Mucosa of rectum (tissue), 2 donors: ENCODE measurements at regions not wholly inside any gene's neighbourhood (a gene's known extent, or its start where the extent isn't known, plus 50 kb on each side); places are given as distances from the start of the nearest gene placed in this dataset.

Experiments
- H3K27ac ChIP-seq, 2 donors: one replicate each; pipeline ENCODE4 v1.7.0; 2013; ENCODE audit warnings: inconsistent platforms in 2 of 2, low read depth in 2 of 2, low read length in 2 of 2
- H3K27me3 ChIP-seq, 2 donors: one replicate each; pipeline ENCODE4 v1.7.0; 2013; ENCODE audit warnings: low read length in 2 of 2; ENCODE audit not compliant: control insufficient read depth in 2 of 2, insufficient read depth in 2 of 2
- H3K36me3 ChIP-seq, 2 donors: one replicate each; pipeline ENCODE4 v1.7.0; 2013; ENCODE audit warnings: low read length in 2 of 2; ENCODE audit not compliant: control insufficient read depth in 2 of 2, insufficient read depth in 2 of 2
- H3K4me1 ChIP-seq, 2 donors: one replicate each; pipeline ENCODE4 v1.7.0; 2013; ENCODE audit warnings: low read length in 2 of 2, mild to moderate bottlenecking in 1 of 2; ENCODE audit not compliant: control insufficient read depth in 2 of 2, insufficient read depth in 2 of 2
- H3K4me3 ChIP-seq, 2 donors: one replicate each; pipeline ENCODE4 v1.7.0; 2013; ENCODE audit warnings: low read length in 2 of 2
- H3K9ac ChIP-seq, 2 donors: one replicate each; pipeline ENCODE4 v1.7.0; 2013; ENCODE audit warnings: low read length in 2 of 2, low read depth in 1 of 2, mild to moderate bottlenecking in 1 of 2
- H3K9me3 ChIP-seq, 2 donors: one replicate each; pipeline ENCODE4 v1.7.0; 2013; ENCODE audit warnings: low read length in 2 of 2; ENCODE audit not compliant: control insufficient read depth in 2 of 2
- donor health status: healthy.
- donor health status: Normal muscosa, but diverticular disease.

DNA sequence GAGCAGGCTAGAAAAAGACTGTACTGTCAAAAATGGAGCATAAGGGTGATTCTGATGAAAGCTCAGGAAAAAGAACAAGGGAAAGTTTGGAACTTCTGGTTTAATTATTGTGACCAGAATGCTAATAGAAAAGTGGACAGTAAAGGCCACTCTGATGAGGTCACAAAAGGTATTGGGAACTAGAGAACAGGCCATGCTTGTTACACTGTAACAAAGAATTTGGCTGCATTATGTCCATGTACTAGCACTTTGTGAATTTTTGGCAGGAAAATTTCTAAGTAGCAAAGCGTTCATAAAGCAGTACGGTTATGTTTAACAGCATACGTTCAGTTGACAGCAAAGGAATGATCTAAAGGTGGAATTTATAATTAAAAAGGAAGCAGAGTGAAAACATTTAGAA lies 418.6 kb downstream of the TRIB2 start:
- H3K36me3 ChIP-seq, result no peaks in the 10 kb centered on the region
- H3K27me3 ChIP-seq, result no peaks in the 10 kb centered on the region
- no peak overlapping the region for H3K27ac ChIP-seq
- no peaks in the 10 kb centered on the region for H3K9me3 ChIP-seq
- no peak overlapping the region for H3K4me3 ChIP-seq
- H3K4me1 ChIP-seq, result no peaks in the 10 kb centered on the region
- H3K9ac ChIP-seq, result no peak overlapping the region

DNA sequence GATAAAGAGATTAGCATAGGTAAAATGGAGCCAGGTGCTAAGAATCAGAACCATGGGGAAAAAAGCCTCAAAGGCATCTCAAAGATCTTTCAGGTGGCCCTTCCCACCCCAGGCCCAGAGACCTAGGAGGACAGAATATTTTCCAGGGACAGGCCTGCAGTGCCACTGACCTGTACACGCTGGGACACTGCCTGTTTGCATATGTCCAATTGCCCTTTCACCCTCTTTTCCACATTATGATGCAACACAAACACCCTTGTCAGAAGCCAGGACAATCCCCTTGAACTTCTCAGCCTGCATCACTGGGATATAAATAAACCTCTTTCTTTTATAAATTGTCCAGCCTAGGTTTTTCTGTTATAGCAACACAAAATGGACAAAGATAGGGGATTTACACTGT lies 419.1 kb downstream of the TRIB2 start:
- Histone ChIP-seq H3K9me3 (no peaks in the 10 kb centered on the region), H3K9ac (no peak overlapping the region), H3K27me3 (no peaks in the 10 kb centered on the region), H3K4me3 (no peak overlapping the region), H3K36me3 (no peaks in the 10 kb centered on the region), H3K4me1 (no peaks in the 10 kb centered on the region), H3K27ac (no peak overlapping the region)

DNA sequence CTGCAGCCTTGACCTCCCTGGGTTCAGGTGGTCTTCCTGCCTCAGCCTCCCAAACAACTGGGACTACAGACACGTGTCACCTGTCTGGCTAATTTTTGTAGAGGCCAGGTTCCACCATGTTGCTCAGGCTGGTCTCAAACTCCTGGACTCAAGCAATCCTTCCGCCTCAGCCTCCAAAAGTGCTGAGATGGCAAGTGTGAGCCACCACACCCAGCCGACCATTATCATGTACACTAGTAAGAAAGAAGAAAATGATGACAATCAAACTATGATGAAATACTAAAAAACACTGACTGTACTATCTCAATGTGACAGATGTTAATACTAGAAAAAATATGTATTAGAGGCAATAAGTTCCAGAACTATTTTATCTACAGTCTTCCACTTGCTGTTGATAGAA lies 420.9 kb downstream of the TRIB2 start:
- no peak overlapping the region for H3K4me3 ChIP-seq
- no peak overlapping the region for H3K27ac ChIP-seq
- no peak overlapping the region for H3K9ac ChIP-seq
- H3K36me3 ChIP-seq, result no peaks in the 10 kb centered on the region
- no peaks in the 10 kb centered on the region for H3K4me1 ChIP-seq
- no peaks in the 10 kb centered on the region for H3K27me3 ChIP-seq
- peaks cover 0 to 2% of the 10 kb centered on the region in 2 donors for H3K9me3 ChIP-seq

DNA sequence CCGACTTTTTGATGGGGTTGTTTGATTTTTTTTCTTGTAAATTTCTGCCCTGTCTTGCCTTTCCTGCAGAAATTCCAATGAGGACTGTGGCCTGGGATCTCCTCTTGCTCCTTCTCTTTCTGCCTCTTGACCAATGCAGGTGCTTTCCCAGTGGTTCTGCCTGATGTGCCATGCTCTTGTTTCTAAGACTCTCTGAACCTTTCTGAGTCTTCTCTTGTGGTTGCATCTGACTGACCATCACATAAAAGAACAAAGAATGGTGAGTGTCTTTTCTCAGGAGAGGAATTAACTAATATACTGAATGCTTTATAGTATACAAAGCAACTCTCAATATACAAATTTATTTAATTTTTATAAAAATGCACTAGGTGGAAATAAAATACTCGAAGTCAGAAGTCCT lies 424.6 kb downstream of the TRIB2 start:
- Histone ChIP-seq H3K27me3 (no peaks in the 10 kb centered on the region), H3K36me3 (no peaks in the 10 kb centered on the region), H3K9me3 (peaks cover 0 to 2% of the 10 kb centered on the region in 2 donors), H3K4me1 (no peaks in the 10 kb centered on the region), H3K4me3 (no peak overlapping the region), H3K27ac (no peak overlapping the region), H3K9ac (no peak overlapping the region)

DNA sequence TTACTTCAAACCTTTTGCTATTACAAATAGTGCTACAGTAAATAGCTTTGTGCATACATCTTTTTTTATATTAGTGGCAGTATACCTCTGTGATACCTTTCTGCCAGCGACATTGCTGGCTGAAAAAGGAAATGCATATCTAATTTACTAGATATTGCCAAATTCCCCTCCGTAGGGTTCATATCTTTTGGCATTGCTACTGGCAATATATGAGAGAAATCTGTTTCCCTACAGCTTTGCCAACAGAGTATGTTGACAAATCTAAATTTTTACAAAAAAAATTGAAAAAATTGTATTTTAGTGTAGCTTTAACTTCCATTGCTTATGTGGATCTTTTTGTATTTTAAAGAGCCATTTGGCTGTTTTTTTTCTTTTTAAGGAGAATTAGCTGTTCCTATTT lies 426.7 kb downstream of the TRIB2 start:
- no peak overlapping the region for H3K4me3 ChIP-seq
- no peaks in the 10 kb centered on the region for H3K4me1 ChIP-seq
- H3K9ac ChIP-seq, result no peak overlapping the region
- no peak overlapping the region for H3K27ac ChIP-seq
- H3K9me3 ChIP-seq, result peaks cover 0 to 2% of the 10 kb centered on the region in 2 donors
- no peaks in the 10 kb centered on the region for H3K36me3 ChIP-seq
- no peaks in the 10 kb centered on the region for H3K27me3 ChIP-seq

DNA sequence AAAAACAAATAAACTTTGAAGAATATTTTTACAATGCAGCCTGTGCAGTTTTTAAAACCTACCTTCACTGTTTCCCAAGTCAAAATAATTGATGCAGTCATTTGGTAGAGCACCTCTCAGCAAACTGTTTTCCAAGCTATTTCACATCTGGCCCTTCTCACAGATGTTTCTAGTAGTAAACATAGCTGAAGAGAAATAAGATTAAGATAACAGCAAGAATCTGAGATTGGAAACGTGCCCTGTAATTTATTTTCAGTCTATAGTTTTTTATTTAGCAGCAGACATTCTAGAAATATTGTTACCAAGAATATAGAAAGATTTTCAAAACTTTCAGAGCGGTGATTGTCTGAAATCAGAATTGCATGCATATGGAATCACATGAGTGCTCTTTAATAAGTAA lies 440.2 kb downstream of the TRIB2 start:
- H3K36me3 ChIP-seq, result no peaks in the 10 kb centered on the region
- H3K27me3 ChIP-seq, result no peaks in the 10 kb centered on the region
- H3K9ac ChIP-seq, result no peak overlapping the region
- H3K9me3 ChIP-seq, result no peaks in the 10 kb centered on the region
- no peak overlapping the region for H3K4me3 ChIP-seq
- no peaks in the 10 kb centered on the region for H3K4me1 ChIP-seq
- H3K27ac ChIP-seq, result no peak overlapping the region

DNA sequence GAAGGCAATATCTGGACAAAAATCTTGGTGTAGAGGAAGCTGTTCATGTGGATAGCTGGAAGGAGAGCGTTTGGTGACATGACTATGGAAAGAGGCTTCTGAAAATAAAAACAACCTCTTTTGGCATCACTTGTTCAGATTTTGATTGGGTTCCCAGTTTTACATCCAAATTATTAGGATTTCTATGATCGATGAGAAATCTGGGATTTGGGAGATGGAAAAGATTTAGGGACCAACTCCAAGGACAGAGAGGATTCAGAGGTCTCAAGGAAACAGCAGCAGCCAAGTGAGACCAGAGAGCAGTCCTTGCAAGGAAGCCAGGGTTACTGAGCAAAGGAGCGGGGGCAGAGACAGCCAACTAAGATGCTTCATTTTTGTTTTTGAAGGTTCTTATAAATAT lies 441.7 kb downstream of the TRIB2 start:
- Histone ChIP-seq H3K4me3 (no peak overlapping the region), H3K36me3 (no peaks in the 10 kb centered on the region), H3K4me1 (no peaks in the 10 kb centered on the region), H3K9ac (no peak overlapping the region), H3K27ac (no peak overlapping the region), H3K27me3 (no peaks in the 10 kb centered on the region), H3K9me3 (no peaks in the 10 kb centered on the region)

DNA sequence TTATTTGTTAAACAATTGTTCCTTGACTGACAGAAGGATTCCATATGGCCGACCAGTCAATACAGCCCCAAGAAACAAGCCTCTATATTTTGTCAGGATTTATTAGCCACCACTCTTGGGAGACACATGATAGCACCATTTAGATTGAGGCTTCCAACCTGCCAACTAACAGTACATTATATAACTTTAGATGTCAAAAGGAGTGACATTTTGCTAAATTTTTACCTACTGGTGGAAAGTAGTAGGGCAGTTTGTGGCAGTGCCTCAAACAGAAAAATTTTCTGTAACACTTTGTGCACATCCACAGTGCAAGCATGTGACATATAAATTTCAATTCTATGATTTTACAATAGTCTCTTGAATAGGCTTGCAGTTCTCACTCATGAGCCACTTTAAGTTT lies 464.0 kb downstream of the TRIB2 start:
- Histone ChIP-seq H3K9me3 (peaks cover 0 to 4% of the 10 kb centered on the region in 2 donors), H3K27ac (no peak overlapping the region), H3K4me3 (no peak overlapping the region), H3K36me3 (no peaks in the 10 kb centered on the region), H3K9ac (no peak overlapping the region), H3K27me3 (no peaks in the 10 kb centered on the region), H3K4me1 (no peaks in the 10 kb centered on the region)

DNA sequence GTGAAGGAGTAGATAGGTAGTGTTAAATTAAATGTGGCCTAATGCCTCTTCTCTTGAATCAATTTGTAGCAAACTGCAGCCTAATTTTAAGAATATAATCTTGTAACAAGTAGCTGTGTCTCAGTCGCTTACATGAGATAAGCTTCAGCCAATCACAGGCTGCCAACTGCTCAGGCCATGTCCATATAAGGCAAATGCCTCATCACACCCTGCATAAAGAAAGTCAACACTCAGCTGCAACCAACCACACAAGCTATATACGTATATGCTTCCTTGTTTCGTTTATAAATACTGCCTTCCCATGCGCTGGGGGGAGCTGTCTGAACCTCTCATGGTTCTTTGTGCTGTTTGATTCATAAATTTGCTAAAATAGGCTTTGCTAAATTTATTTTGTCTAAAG lies 476.3 kb downstream of the TRIB2 start:
- no peaks in the 10 kb centered on the region for H3K4me1 ChIP-seq
- no peak overlapping the region for H3K4me3 ChIP-seq
- no peaks in the 10 kb centered on the region for H3K9me3 ChIP-seq
- no peak overlapping the region for H3K9ac ChIP-seq
- H3K27me3 ChIP-seq, result no peaks in the 10 kb centered on the region
- no peaks in the 10 kb centered on the region for H3K36me3 ChIP-seq
- H3K27ac ChIP-seq, result no peak overlapping the region

DNA sequence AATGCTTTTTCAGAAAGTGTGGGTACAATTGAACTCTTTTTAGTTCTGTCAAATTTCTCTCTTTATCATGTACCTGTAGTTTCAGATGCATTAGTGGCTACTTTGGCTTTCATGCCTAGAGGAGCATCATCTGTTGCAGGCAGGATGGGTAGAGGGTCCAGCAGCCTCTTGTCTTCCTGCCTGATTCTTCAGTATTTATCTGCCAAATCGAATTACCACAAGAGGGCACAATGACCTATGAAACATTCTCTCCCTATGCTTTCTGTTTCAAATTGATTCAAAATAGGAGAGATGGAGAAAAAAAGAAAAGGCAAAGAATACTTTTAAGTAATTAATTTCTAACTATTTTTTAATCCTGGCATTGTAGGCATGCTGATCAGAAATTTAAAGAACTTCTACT lies 477.2 kb downstream of the TRIB2 start:
- Histone ChIP-seq H3K4me1 (no peaks in the 10 kb centered on the region), H3K36me3 (no peaks in the 10 kb centered on the region), H3K9me3 (no peaks in the 10 kb centered on the region), H3K4me3 (no peak overlapping the region), H3K9ac (no peak overlapping the region), H3K27me3 (no peaks in the 10 kb centered on the region), H3K27ac (no peak overlapping the region)

DNA sequence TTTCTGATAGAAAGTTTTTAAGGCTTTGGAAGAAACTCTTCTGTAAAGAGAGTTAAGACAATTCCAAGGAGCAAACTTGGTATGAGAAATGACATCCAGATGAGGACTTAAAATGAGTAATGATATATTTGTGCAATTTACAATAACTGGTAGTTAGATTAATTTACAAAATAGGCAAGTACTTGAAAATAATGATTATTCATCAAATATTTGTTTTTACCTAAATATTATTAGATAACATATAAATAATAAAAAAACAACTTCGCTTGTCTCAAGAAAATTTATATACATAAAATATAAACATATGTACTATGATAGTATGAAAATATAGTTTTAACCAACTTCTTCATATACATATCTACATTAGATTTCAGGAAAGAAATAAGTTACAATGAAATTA lies 478.5 kb downstream of the TRIB2 start:
- no peaks in the 10 kb centered on the region for H3K4me1 ChIP-seq
- H3K36me3 ChIP-seq, result no peaks in the 10 kb centered on the region
- H3K9me3 ChIP-seq, result no peaks in the 10 kb centered on the region
- H3K9ac ChIP-seq, result no peak overlapping the region
- no peak overlapping the region for H3K4me3 ChIP-seq
- H3K27me3 ChIP-seq, result no peaks in the 10 kb centered on the region
- H3K27ac ChIP-seq, result no peak overlapping the region
